Activated CD4-positive, alpha-beta T cell treated with anti-CD3 and anti-CD28 coated beads, Interleukin-2, amount 50 U/mL, for 4 hours (primary cell): ENCODE measurements at regions not wholly inside any gene's neighbourhood (a gene's known extent, or its start where the extent isn't known, plus 50 kb on each side); places are given as distances from the start of the nearest gene placed in this dataset.

Experiments used
- DNase-seq, 2 experiments: peaks; one replicate each; pipeline ENCODE4 v3.0.0-alpha.2; 2020

DNA sequence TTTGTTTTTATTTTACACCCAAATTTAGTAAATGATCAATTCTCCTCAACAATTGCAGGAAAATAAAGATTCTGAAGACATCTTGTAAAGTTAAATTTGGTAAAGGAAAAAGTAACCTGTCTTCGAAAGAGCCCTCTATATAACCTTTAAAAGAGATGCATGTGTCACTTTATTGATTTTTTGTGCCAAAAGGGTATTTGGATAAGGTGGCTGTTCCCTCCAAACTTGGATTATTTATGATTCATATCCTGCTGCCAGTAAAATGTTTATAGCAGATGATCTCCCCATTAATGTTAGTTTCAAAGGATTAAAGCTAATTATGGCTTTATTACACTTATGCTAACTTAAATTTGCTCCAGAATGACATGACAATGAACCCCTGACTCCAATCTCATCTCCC, 98.8 kb downstream of the DUSP6 start:
- no peak for DNase-seq

- no peak for DNase-seq
Measured at GRCh38 chr12:89252284-89252683, 100.0 kb downstream of the DUSP6 start.

- no peak for DNase-seq
Measured at GRCh38 chr12:89251342-89252271, 100.7 kb downstream of the DUSP6 start.

- DNase-seq, result no peak
Measured at GRCh38 chr12:89250636-89251035, 101.7 kb downstream of the DUSP6 start.

- DNase-seq, result no peak
Measured at GRCh38 chr12:89250213-89250612, 102.1 kb downstream of the DUSP6 start.

GRCh38 chr12:89247967-89248366, 104.3 kb downstream of the DUSP6 start:
- DNase-seq, result no peak

DNA sequence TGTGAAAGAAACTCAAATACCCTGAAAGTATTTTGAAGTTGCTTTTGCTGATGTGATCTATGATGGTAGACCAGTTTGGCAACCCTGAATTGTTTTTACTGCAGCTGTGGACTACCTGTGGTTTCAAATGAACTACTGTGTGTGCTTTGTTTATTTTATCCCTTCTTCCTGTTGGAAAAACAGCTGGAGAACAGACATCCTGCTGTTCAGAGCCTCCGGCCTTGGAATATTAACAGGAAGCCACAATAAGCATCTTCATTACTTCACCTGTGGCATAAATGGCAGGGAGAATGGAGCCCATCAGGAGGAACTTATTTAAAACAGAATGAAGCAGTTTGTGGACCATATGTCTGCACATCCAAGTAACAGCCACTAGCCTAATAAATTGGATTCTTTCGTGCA, 104.8 kb downstream of the DUSP6 start:
- no peak for DNase-seq

DNA sequence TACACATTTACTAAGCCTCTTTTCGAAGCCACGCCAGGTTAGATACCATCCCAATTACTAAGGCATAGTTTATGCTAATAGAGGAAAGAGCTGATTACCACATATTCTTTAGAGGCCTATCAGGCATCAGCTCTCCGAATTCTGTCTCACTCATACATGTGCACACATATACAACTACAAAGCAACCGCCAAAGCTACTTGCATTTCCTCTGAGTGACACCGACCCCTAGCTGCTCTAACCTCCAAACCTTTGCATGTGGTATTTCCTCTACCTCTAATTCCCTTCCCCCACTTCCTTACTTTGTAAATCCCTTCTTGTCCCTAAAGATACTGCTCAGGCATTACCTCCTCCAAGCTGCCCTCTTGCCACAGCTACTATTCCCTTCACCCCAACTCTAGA, 107.2 kb downstream of the DUSP6 start:
- DNase-seq, result peak; percentile 19 to 30

DNA sequence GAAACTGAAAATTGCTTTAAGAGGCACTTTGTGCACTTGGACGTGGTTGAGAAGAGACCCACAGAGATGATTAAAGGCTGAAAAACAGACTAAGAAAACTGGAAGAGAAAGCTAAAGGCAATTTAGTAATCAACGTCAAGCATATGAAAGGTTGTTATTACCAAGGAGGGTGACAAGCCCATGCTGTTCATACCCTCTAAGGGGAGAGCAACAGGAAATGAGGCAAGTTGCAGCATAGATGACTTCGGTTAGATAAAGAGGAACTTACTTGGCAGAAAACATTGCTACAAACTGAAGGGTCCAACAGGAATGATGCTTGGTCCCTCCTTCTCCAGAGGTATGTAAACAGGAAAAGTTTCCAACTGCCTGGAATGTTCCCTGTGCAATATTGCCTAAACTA, 107.8 kb downstream of the DUSP6 start:
- no peak for DNase-seq

- DNase-seq, result no peak
Measured at GRCh38 chr12:89243771-89244170, 108.5 kb downstream of the DUSP6 start.

DNA sequence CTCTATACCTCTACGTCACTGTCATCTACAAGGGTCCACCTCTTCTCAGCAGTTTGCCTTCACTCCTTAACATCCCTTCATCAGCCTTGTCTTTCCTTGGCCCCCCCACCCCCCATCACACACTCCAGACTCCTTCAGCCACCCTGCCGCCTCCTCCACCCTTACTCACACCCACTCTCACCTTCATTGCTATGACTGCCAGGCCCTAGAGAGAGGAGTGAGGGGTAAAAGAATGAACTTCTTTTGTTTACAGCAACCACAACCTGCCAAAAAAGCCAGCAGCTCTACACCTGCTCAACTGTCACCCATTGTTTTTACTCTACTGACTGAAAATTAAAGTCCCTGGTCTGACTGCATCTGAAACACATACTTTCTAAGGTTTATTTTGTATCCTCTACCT, 112.8 kb downstream of the DUSP6 start:
- DNase-seq, result no peak

- DNase-seq, result no peak
Measured at GRCh38 chr12:89238593-89238992, 113.7 kb downstream of the DUSP6 start.

DNA sequence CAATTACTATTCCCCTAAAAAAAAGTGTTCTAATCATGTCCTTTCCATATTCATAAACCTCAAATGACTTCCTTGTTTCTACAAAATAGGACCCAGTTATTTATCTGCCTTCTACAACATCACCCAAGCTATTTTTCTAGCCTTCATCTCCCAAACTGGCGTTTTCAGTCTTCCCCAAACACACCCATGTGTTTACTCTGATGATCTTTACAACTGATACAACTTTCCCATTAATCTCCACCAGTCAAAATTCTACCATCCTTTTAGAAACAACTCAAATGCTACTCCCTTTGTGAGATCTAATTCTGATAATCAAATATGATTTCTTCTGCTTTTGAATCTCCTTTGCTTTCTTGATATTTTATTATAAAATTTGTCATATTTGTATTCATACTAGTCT, 114.5 kb downstream of the DUSP6 start:
- DNase-seq, result no peak

DNA sequence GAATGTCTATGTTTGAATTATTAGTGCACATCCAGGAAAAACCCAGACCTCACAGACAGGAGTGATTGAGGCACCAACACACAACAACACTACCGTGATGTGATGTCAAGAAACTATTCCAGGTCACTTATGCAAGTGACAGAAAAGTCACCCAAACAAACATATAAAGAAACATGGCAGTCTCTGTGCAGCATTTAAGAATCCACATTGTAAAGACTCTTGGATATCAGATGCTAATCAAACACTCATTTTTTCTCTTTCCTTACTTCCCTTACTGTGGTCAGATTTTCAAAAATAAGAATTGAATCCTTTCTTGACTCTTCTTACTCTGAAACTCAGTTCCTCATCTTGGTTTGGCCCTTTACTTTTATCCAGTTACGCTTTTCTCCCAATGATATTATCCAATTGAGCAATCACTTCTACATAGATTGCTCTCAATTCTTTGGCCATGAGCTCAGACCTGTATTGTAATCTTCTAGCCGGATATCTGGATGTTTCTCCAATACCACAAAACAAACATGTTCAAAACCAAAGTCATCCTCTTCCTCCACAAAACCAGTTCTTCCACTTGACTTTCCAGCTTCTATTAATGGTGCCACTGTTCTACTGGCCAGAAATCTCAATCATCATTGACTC, 115.4 kb downstream of the DUSP6 start:
- DNase-seq, result no peak

DNA sequence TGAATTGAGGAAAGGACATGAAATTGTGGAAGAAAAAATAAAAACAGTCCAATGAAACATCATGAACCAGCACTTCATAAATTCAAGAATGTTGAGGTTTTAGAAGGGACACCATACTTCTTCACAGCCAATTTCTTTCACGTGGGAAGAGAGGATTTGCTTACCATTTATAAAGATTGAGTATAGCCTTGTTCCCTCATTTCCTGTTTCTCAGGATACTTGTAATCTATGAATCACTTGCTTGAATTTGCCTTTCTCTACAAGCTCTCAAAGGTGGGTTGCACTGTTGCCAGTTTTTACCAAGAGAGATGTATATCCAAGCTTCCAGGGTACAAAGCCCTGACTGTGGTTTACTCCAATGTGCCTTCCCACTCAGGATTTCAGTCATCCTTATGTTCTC, 116.1 kb downstream of the DUSP6 start:
- no peak for DNase-seq

GRCh38 chr12:89235189-89235993, 116.9 kb downstream of the DUSP6 start:
- DNase-seq, result no peak

DNA sequence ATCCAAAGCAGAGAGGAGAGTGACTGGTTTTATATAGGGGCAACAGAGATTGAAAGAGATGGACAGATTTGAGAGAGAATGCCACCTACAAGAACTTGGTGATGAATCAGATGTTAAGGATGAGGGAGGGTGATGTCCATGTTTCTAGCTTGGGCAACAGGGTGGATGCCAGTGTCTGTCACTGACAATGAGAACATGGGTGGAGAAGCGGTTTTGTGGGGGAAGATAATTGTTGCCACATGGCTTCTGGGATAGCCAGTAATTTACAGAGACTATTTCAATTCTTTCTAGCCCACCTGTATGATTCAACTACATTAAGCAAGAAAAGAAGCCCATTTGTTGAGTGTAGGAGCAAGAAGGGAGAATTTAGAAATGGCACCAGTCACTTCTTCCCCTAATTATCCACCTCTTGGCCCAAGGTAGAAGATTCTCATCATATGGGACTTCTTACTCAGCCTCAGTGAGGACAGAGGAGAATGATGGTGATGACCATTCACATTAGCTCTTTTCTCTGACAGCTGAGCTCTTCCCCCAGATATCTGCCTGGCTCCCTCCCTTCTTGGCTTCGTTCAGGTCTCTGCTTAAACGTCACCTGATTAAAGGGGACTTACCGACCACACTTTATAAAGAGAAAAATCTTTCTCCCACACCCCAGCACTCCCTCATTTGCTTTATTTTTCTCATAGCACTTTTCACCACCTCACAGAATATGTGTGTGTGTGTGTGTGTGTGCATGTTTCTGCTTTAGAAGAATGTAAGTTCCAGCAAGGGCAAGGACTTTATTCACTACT, 117.8 kb downstream of the DUSP6 start:
- no peak for DNase-seq

GRCh38 chr12:89231686-89232085, 120.6 kb downstream of the DUSP6 start:
- DNase-seq, result no peak

GRCh38 chr12:89230376-89231315, 121.7 kb downstream of the DUSP6 start:
- no peak for DNase-seq

- DNase-seq, result no peak
Measured at GRCh38 chr12:89228491-89228890, 123.8 kb downstream of the DUSP6 start.

GRCh38 chr12:89227774-89228173, 124.5 kb downstream of the DUSP6 start:
- no peak for DNase-seq
